GM04504 (cell line): ENCODE measurements at regions not wholly inside any gene's neighbourhood (a gene's known extent, or its start where the extent isn't known, plus 50 kb on each side); places are given as distances from the start of the nearest gene placed in this dataset.

Source experiments
- DNase-seq: peaks from one replicate; pipeline ENCODE4 v3.0.0-alpha.2; 2012; ENCODE audit warnings: low read depth

GRCh38 chr2:196224756-196225155, 53.4 kb upstream of the STK17B start:
- DNase-seq, result no peak

DNA sequence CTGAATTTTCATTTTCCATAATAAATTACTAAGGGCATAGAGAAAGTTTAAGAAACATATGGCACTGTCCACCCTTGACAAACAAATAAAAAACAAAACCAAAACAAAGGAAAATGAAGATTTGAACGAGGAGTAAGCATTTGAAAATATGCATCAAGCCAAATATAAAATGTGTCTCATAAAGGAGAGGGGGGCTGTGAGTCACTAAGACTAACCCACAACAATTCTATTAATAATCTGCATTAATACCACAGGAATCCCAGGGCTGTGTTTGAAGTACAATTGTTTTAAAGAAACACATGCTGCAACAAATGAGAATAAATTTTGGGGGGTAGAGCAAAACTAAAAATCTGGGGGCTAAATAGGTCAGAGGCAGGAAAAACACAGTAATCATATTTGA, 53.8 kb upstream of the STK17B start:
- no peak for DNase-seq

DNA sequence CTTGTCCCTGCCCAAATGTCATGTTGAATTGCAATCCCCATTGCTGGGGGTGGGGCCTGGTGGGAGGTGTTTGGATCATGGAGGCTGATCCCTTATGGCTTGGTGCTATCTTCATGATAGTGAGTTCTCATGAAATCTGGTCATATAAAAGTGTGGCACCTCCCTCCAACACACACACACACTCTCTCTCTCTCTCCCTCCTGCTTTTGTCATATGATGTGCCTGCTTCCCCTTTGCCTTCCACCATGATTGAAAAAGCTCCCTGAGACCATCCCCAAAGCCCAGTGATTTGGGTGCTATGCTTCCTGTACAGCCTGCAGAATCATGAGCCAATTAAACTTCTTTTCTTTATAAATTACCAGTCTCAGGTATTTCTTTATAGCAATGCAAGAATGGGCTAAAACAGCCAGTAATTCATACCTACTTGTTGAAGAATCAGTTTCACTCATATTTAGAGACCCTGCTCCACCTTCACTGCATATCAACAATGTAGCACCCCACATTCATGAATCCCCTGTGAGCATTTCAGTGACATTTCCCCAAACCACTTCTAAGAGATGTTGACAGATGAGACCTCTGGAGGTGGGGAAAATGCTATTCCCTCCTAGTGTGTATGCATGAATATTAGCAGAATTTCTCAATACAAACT, 54.8 kb upstream of the STK17B start:
- no peak for DNase-seq

DNA sequence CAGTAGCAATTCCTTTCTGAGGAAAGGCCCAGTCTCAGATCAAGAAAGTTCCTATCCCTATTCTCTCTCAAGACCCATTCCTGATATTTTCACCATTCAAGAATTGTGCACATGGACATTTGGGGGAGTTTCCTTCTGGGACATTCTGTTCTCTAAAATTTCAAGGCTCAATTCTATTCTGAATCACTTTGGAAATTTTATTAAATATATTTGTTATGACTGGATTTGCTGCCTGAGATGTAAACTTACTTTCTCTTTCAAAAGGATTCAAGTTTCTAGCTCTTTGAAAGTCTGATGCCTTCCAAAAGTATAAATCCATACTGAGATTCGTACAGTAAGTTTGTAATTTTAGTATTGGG, 55.3 kb upstream of the STK17B start:
- no peak for DNase-seq

DNA sequence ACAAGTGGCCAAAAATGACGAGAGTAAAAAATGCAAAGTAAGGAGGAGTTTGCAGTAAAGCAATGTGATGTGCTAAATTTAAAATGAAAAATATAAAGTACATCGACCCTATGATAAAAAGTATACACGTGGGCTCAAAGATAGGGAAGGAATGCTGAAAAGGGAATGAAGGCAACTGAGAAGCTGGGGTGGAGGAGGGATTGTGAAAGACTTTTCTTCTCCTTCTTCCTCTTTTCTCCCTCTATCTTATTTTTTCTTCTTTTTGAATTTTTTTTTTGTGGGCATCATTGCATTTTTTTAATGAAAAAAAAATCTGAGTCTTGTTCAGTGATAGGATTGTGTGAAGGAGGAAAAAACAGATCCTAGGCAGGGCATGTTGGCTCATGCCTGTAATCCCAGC, 57.6 kb upstream of the STK17B start:
- no peak for DNase-seq

DNA sequence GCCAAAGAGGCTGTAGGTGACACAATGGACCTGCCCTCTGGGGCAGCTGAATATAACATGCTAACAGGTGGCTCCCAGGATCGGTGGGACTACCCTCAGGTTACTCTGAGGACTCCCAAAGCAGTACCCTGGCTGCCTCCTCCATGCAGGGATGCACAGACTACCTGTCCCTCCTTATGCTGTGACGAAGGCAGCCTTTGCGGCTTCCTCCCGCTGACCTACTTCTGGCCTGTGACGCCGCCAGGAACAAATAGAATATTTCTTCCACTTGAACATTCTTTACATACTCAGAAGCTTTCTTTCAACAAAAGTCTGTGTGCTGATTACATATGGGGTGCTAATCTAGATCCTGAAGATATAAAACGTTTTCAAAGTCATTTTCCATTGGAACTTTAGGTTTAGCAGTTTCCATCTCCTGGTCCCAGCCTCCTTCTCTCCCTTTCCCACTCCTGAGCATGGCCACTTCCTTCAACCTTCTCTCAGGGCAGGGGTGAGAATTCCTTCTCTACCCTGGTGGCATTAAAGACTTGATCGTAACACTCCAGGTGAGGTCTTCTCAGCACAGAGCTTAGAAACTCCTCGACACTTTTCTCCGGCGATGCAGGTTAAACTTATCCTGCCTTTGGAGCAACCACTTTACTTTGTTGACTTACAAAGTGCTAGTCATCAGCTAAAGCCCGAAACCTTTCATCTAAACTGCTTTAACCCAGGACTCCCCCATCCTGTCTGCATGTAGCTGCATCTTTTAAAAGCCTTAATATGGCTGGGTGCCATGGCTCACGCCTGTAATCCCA, 58.9 kb upstream of the STK17B start:
- DNase-seq, result no peak

DNA sequence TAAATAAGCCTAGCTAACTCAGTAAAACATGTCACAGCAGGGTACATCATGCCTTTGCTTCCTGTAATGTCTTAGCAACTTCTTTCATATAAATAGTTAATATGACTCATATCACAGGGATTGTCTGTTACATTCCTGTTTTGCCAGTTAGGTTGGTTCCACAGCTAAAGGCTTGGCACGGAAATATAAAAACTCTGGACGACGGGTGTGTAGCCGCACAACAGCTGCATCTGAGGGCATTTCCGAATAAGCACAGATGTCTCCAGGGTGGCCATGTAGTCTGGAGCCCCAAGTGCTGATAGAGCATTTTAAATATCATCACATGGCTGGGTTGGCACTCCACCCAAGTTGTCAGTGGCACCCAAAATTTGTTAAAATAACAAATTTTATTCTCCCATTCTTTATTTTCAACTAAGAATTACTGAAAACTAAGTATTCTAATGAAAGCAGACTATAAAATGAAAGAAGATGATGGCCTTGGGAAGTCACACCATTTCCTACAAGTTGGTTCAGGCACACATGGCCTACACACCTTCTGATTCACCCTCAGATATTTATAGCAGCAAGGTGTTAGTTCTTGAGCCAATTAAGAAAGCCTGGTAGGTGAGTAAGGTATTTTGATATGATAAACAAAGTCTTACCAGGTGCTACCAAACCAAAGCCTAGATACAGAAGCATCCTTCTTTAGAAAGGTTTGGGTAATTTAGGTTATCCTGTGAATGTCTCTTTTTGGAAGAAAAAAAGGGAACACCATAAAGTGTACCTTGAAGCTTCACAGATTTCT, 61.8 kb upstream of the STK17B start:
- no peak for DNase-seq

- no peak for DNase-seq
These were observed 62.6 kb upstream of the STK17B start for GRCh38 chr2:196233805-196234475.

DNA sequence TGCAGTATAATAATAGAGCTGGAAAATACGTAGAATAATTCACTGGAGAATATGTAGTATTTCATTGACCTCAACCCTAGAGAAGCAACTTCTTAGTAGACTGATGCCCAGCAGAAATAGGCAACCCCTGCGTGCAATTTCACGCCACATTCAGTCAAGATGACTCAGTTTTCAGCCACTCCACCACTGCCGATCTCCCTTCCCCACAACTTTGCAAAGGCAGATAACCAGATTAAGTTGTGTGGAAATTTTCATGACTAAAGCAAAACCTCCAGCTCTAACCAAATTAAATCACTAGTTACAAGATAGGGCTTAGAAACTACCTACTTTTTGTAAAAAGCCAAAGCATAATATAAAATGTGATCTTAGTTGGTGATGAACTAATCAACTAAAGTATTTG, 63.3 kb upstream of the STK17B start:
- DNase-seq, result peak; percentile 36

DNA sequence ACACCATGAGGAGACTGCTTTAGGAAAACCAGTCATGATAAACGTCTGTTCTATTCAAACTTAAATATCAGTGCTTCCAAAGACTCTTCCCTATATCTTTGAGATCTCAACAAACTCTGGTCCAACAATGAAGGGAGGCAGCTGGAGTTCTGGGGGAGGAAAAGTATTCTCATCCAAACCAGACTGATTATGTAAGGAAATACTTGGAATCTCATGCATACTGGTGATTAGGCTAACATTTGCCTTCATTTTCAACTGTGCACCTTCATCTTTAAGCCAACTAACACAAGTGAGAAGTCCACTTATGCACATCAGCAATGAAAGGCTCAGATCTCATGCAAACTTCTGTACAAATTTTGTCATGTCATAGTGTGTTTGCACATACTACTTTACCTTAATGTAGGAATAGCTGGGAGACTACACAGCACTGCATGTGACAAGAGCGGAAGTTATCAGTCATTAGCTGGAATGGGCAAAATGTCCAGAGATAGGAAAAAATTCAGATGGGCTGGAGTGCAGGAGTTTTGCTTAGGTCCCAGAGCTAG, 67.5 kb upstream of the STK17B start:
- DNase-seq, result no peak

GRCh38 chr2:196239622-196240587, 68.5 kb upstream of the STK17B start:
- DNase-seq, result no peak

DNA sequence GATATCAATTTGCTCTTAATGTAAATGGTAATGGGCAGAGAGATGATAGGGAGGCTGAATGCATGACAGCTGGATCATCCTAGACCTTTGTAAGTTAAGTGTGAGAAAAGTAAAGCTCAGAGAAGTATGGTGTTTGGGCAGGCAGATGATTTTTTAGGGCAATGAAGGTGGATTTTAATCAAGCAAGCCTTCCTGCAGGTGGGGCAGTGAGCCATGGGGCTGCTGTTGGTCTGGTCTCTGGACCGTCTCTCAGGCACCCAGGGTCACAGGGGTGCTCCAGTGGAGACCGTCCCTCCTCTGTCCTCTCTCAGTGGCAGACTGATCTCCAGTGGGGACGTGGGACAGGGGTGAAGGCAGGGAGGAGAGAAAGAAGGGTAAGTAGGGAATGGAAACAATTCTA, 69.8 kb upstream of the STK17B start:
- DNase-seq, result no peak

DNA sequence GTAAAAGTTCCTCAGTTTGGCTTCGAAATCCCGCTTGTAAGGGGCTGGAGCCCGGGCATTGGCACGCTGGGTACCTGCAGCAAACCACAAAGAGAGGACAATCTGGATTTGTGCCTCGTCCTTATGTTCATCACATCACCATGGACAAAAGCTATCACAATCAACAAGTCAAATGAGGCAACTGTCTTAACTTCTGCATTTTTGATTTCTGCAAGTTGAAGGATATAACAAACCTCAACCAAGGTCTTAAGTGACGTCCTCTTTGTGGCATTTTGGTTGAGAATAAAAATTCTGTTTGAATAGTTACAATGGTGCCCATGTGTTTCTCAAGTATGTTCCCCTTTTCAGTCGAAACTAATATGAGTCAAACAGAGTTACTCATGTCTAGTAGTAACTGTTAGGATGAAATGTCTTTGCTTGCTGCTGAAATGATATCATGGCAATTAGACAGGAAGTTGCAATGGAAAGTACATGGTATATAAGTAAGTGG, 70.8 kb upstream of the STK17B start:
- DNase-seq, result no peak

DNA sequence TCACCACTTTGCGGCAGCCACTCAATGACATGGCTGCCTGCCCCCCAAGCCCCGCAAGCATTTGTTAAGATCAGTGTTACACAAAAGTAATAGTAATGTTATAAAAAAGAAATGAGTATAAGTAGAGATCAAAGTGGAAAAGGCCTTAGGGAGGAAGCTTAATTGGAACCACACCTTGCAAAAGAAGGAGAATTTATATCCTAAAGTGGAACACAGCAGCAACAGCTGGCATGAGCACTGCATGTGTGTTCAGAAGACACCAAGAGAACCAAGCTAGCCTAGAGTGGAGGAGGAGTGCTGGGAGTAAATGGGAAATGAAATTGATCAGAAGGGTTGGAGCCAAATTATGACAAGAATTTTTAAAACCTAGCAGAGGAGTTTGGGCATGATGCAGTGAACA, 73.1 kb upstream of the STK17B start:
- no peak for DNase-seq

- no peak for DNase-seq
These were observed 73.6 kb upstream of the STK17B start for GRCh38 chr2:196244966-196245365.

- DNase-seq, result no peak
These were observed 74.2 kb upstream of the STK17B start for GRCh38 chr2:196245378-196246140.

- no peak for DNase-seq
These were observed 76.0 kb upstream of the STK17B start for GRCh38 chr2:196247114-196247975.

DNA sequence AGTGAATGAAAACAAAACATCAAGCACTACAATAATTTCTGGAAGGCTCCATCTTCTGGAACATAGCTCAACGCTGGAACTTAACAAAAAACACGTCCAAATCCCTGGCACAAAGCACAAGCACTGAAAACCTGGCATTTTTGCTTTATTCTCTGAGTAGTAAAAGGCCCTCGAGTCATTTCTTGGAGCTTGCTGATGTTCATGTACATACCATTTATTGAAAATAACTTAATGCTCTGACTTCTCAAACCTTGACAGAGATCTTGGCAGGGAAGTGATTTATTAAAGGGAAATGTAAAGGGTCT, 76.5 kb upstream of the STK17B start:
- no peak for DNase-seq

DNA sequence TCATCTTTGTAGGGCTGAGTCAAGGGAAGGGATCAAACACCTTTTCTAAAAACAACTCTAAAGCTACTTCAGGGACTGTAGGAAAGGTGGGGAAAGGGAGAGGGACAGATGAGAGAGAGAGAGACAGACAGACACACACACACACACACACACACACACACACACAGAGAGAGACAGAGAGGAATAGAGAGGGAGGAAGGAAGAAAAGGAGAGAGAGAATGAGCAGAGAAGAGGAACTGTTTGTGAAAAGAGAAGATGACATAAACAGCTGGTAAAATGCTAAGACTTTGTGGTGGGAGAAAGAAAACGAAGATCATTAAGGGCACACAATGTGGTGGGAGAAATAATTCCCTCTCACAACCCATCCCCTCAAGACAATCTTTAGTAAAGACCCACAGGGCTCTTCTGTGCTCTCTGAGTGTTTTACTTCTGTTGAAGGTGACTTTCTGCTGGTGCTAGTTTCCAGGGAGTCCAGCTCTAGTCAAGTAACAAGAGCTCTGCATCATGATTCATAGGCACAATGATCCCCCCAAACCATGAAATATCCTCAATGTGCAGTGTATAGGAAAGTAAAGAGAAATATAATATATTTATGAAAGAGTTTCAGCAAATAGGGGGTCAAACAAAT, 77.2 kb upstream of the STK17B start:
- no peak for DNase-seq
